ENCODE measurements at regions not wholly inside any gene's neighbourhood (a gene's known extent, or its start where the extent isn't known, plus 50 kb on each side); places are given as distances from the start of the nearest gene placed in this dataset.

DNA sequence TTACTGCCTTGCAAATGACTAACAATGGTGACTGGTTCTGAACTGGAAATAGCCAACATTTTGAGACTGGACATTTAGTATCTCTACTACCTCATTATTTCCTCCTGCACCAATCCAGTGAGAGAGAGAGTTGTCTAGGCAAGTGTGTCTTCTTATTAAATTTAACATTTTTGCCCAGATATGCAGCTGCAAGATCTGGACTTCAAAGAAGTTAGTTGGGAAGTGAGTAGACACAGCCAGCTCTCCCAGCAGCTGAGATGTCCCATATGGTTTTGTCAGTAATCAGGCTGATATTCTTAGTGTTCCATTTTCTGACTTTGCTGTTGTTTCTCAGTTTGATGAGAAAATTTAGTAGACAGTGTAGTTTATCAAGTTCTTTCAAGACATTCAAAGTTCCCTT, 1778.8 kb upstream of the CDH6 start:
- no peak overlapping the region for H2AFZ ChIP-seq (ENCODE audit: low read length)
- TF ChIP-seq, protein P1, sequence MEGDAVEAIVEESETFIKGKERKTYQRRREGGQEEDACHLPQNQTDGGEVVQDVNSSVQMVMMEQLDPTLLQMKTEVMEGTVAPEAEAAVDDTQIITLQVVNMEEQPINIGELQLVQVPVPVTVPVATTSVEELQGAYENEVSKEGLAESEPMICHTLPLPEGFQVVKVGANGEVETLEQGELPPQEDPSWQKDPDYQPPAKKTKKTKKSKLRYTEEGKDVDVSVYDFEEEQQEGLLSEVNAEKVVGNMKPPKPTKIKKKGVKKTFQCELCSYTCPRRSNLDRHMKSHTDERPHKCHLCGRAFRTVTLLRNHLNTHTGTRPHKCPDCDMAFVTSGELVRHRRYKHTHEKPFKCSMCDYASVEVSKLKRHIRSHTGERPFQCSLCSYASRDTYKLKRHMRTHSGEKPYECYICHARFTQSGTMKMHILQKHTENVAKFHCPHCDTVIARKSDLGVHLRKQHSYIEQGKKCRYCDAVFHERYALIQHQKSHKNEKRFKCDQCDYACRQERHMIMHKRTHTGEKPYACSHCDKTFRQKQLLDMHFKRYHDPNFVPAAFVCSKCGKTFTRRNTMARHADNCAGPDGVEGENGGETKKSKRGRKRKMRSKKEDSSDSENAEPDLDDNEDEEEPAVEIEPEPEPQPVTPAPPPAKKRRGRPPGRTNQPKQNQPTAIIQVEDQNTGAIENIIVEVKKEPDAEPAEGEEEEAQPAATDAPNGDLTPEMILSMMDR (conservative IDR thresholded peaks at IDR 0.05; ENCODE audit: low read length), result no peak
- no peak for TF ChIP-seq EZH2phosphoT487 (IDR thresholded peaks at IDR 0.05; ENCODE audit: borderline replicate concordance, low read depth, low read length)
- no peaks in the 10 kb centered on the region for H3K4me1 ChIP-seq (ENCODE audit: insufficient read depth, low read length, poor library complexity, severe bottlenecking)
- no peak overlapping the region for H3K4me3 ChIP-seq (ENCODE audit: low read depth, low read length, poor library complexity, severe bottlenecking)
- no peaks in the 10 kb centered on the region for H3K79me2 ChIP-seq (ENCODE audit: insufficient read depth, low read depth, low read length)
- no peaks in the 10 kb centered on the region for H3K9me2 ChIP-seq (ENCODE audit: insufficient read depth, low read length)
- no peaks in the 10 kb centered on the region for H4K20me1 ChIP-seq (ENCODE audit: insufficient read depth, low read length)
- intact Hi-C loops (cut with micrococcal nuclease; ENCODE audit: unreplicated experiment), result no loop called here
- CTCF ChIA-PET (ENCODE audit: unreplicated experiment), result no interaction called here
- no peak overlapping the region for H3K4me2 ChIP-seq (ENCODE audit: low read length)
- no TSS peak for BruUV-seq (replicated peaks)
- POLR2A ChIA-PET, result no interaction called here
- H3K27ac ChIP-seq (ENCODE audit: low read depth, low read length, poor library complexity, severe bottlenecking), result no peak overlapping the region
- H3K36me3 ChIP-seq (ENCODE audit: insufficient read depth, low read length), result no peaks in the 10 kb centered on the region
- H3K9me3 ChIP-seq (ENCODE audit: low read length), result no peaks in the 10 kb centered on the region
- no peak for DNase-seq (ENCODE audit: low spot score)

DNA sequence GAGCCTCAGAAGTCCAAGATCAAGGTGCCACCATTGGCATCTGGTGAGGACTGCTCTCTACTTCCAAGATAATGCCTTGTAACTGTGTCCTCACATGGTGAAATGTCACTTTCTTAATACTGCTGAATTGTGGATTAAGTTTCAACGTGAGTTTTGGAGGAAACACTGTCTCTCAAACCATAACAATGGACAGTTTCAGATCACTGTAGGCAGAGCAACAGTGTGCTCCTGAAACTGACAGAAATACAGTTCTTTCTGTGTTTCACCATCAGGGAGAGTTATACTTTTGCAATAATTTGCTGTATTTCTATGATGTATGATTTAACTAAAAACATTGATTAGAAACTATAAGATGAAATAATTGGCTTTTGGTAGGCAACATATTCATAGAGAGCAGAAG, 1780.5 kb upstream of the CDH6 start:
- POLR2A ChIA-PET, result interaction anchor here (0.9 kb wide), 1 partner anchor 146 kb away, joined by 3 read pairs; no protein-coding TSS in a partner anchor
- no peak overlapping the region for H2AFZ ChIP-seq (ENCODE audit: low read length)
- intact Hi-C loops (cut with micrococcal nuclease; ENCODE audit: unreplicated experiment), result no loop called here

DNA sequence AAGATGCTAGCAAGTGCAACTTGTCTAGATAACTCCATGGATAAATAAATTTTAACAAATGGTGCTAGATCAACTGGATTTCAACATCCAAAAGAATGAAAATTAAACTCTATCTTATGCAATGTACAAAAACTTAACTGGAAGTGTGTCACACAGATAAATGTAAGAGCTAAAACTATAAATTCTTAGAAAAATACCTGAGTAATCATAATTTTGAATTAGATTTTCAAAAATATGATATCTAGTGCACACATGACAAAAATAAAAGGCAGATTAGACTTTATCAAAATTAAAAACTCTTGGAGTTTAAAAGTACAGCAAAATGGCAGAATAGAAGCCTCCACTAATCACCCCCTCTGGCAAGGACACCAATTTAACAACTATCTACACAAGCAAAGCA, 1791.2 kb upstream of the CDH6 start:
- H2AFZ ChIP-seq (ENCODE audit: low read length), result no peak overlapping the region
- no peaks in the 10 kb centered on the region for H3K4me1 ChIP-seq (ENCODE audit: insufficient read depth, low read length, poor library complexity, severe bottlenecking)
- H3K4me3 ChIP-seq (ENCODE audit: low read depth, low read length, poor library complexity, severe bottlenecking), result no peak overlapping the region
- H3K9me2 ChIP-seq (ENCODE audit: insufficient read depth, low read length), result no peaks in the 10 kb centered on the region
- no peak overlapping the region for H3K4me2 ChIP-seq (ENCODE audit: low read length)
- BruUV-seq (replicated peaks), result no TSS peak
- no peak overlapping the region for H3K27ac ChIP-seq (ENCODE audit: low read depth, low read length, poor library complexity, severe bottlenecking)
- no peak for DNase-seq (ENCODE audit: low spot score)
- no peaks in the 10 kb centered on the region for H3K36me3 ChIP-seq (ENCODE audit: insufficient read depth, low read length)
- intact Hi-C loops (cut with micrococcal nuclease; ENCODE audit: unreplicated experiment), result no loop called here
- CTCF ChIA-PET (ENCODE audit: unreplicated experiment), result no interaction called here
- no peak for TF ChIP-seq EZH2phosphoT487 (IDR thresholded peaks at IDR 0.05; ENCODE audit: borderline replicate concordance, low read depth, low read length)
- TF ChIP-seq, protein P1 (conservative IDR thresholded peaks at IDR 0.05; ENCODE audit: low read length), result no peak
- H3K79me2 ChIP-seq (ENCODE audit: insufficient read depth, low read depth, low read length), result no peaks in the 10 kb centered on the region
- POLR2A ChIA-PET, result interaction anchor here (0.6 kb wide), 1 partner anchor 1722 kb away, joined by 3 read pairs; no protein-coding TSS in a partner anchor
- no peaks in the 10 kb centered on the region for H4K20me1 ChIP-seq (ENCODE audit: insufficient read depth, low read length)
- H3K9me3 ChIP-seq (ENCODE audit: low read length), result 0 out of 2 replicates have a peak, but pooled peaks cover 13% of the 10 kb centered on the region

More for the DNA sequence above, 1780.5 kb upstream of the CDH6 start:
- Histone ChIP-seq H3K36me3 (ENCODE audit: insufficient read depth, low read length) (no peaks in the 10 kb centered on the region), H3K79me2 (ENCODE audit: insufficient read depth, low read depth, low read length) (no peaks in the 10 kb centered on the region), H4K20me1 (ENCODE audit: insufficient read depth, low read length) (no peaks in the 10 kb centered on the region), H3K9me2 (ENCODE audit: insufficient read depth, low read length) (no peaks in the 10 kb centered on the region), H3K4me2 (ENCODE audit: low read length) (no peak overlapping the region), H3K27ac (ENCODE audit: low read depth, low read length, poor library complexity, severe bottlenecking) (no peak overlapping the region), H3K4me1 (ENCODE audit: insufficient read depth, low read length, poor library complexity, severe bottlenecking) (no peaks in the 10 kb centered on the region), H3K9me3 (ENCODE audit: low read length) (no peaks in the 10 kb centered on the region), H3K4me3 (ENCODE audit: low read depth, low read length, poor library complexity, severe bottlenecking) (no peak overlapping the region)
- no TSS peak for BruUV-seq (replicated peaks)
- no peak for DNase-seq (ENCODE audit: low spot score)
- TF ChIP-seq, protein P1 (conservative IDR thresholded peaks at IDR 0.05; ENCODE audit: low read length), result no peak
- no peak for TF ChIP-seq EZH2phosphoT487 (IDR thresholded peaks at IDR 0.05; ENCODE audit: borderline replicate concordance, low read depth, low read length)
- CTCF ChIA-PET (ENCODE audit: unreplicated experiment), result no interaction called here

All from OCI-LY7 (cell line).